A549 (cell line): ENCODE measurements at regions not wholly inside any gene's neighbourhood (a gene's known extent, or its start where the extent isn't known, plus 50 kb on each side); places are given as distances from the start of the nearest gene placed in this dataset.

Experiments used
- CTCF ChIP-seq: fragments of >200 bp; sonication (Bioruptor Twin); formaldehyde crosslinking; IDR thresholded peaks from 3 replicates; pipeline ENCODE4 v1.5.1; 2016
- ESRRA ChIP-seq: fragments of 150-350 bp; IDR thresholded peaks from 2 replicates; pipeline ENCODE4 v1.6.1; 2014; ENCODE audit warnings: mild to moderate bottlenecking, low read length, borderline replicate concordance
- NR3C1 ChIP-seq: fragments of >200 bp; sonication (Bioruptor Twin); formaldehyde crosslinking; IDR thresholded peaks from 3 replicates; pipeline ENCODE4 v1.6.1; 2017
- POLR2A ChIP-seq: IDR thresholded peaks from 2 replicates; pipeline ENCODE4 v1.6.1; 2012; ENCODE audit warnings: mild to moderate bottlenecking, low read length

GRCh38 chr2:224241812-224242211 is 160.1 kb downstream of the FAM124B start:
- TF ChIP-seq POLR2A, result no peak
- no peak for TF ChIP-seq NR3C1
- TF ChIP-seq ESRRA, result no peak
- no peak for TF ChIP-seq CTCF
